ENCODE measurements at regions not wholly inside any gene's neighbourhood (a gene's known extent, or its start where the extent isn't known, plus 50 kb on each side); places are given as distances from the start of the nearest gene placed in this dataset.

DNA sequence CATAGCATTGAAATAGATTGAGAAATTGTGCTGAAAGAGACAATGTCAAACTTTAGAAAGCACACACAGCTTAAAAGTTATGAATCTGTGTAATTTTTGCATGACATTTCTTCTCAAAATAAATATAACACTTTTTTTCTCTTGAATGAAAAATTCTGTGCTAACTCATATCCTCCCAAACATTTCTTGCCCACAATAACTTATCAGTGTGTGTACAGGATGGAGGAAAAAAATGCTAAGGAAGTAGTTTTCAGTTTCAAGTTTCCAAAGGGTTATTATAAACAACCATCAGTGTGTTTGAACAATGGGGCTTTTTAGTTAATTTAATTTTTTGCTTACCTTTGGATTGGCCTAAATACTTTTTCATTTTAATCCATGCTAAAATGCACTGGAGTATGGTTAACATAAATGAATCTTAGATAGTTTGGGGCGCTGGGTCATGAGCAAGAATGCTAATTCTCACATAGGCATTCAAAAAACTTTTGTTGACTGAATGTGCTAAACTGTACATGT, 82.9 kb upstream of the ARHGAP20 start:
- TF ChIP-seq POLR2A (IDR thresholded peaks at IDR 0.05): no peak
- TF ChIP-seq, protein P1, sequence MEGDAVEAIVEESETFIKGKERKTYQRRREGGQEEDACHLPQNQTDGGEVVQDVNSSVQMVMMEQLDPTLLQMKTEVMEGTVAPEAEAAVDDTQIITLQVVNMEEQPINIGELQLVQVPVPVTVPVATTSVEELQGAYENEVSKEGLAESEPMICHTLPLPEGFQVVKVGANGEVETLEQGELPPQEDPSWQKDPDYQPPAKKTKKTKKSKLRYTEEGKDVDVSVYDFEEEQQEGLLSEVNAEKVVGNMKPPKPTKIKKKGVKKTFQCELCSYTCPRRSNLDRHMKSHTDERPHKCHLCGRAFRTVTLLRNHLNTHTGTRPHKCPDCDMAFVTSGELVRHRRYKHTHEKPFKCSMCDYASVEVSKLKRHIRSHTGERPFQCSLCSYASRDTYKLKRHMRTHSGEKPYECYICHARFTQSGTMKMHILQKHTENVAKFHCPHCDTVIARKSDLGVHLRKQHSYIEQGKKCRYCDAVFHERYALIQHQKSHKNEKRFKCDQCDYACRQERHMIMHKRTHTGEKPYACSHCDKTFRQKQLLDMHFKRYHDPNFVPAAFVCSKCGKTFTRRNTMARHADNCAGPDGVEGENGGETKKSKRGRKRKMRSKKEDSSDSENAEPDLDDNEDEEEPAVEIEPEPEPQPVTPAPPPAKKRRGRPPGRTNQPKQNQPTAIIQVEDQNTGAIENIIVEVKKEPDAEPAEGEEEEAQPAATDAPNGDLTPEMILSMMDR (IDR thresholded peaks at IDR 0.05): no peak
- DNase-seq: no peak
- Histone ChIP-seq H3K4me1 (replicated peaks in 1 of 2) (no peaks in the 10 kb centered on the region), H3K4me3 (no peak overlapping the region), H3K27me3 (no peaks in the 10 kb centered on the region), H3K36me3 (replicated peaks in 1 of 2) (no peaks in the 10 kb centered on the region), H3K27ac (no peak overlapping the region), H3K9me3 (replicated peaks in 1 of 3) (no peaks in the 10 kb centered on the region)
- intact Hi-C loops (cut with DNase I): no loop called here
- 88 to 92% (median 90%) methylated on average over 1 of the region's 1 CpG for WGBS, 4 donors

DNA sequence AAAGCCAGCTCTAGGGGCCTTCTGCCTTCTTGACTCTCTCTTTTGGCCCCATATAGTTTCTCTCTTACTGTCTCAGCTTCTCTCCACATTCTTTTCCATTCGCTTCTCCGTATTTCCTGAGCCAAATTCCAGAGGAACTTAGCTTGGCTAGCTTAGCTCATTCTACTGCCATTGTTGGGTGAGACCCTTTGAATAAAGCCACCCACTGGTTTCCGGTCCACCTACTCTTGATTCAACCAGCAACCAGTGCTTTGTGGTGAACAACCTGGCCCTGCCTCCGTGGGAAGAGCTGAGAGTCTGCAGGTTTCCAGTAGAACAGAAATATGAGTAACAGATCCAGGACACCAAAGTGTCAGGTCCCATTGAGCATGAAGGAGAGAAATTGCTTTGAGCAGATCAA, 81.3 kb upstream of the ARHGAP20 start:
- H3K27me3 ChIP-seq: no peaks in the 10 kb centered on the region
- 83 to 87% (median 87%) methylated on average over 4 of the region's 4 CpGs for WGBS, 4 donors
- H3K27ac ChIP-seq: no peak overlapping the region
- no peak overlapping the region for H3K4me3 ChIP-seq
- no peaks in the 10 kb centered on the region for H3K9me3 ChIP-seq (replicated peaks in 1 of 3)
- H3K36me3 ChIP-seq (replicated peaks in 1 of 2): no peaks in the 10 kb centered on the region
- TF ChIP-seq POLR2A (IDR thresholded peaks at IDR 0.05): no peak
- TF ChIP-seq, protein P1 (IDR thresholded peaks at IDR 0.05): no peak
- intact Hi-C loops (cut with DNase I): no loop called here
- H3K4me1 ChIP-seq (replicated peaks in 1 of 2): no peaks in the 10 kb centered on the region
- DNase-seq: no peak

DNA sequence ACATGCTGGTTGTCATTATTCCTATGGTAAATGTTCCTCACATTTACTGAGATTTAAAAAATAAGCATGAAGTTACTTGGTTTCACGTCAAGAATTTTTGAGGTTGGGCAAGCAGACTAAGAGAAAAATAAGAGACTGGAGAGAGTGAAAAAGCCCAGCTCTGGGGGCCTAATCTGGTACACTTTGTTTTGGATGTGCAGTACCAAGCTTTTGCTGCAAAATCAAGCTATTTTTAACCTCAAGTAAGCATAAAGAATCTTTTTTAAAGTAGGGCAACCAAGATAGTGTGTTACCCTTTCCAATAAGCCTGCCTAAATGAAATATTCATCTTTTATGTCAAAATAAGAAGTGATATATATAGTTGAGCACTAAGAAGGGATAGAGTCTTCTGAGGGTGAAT, 79.4 kb upstream of the ARHGAP20 start:
- WGBS, 4 donors: 42 to 64% (median 56%) methylated on average over 1 of the region's 1 CpG
- intact Hi-C loops (cut with DNase I): no loop called here

DNA sequence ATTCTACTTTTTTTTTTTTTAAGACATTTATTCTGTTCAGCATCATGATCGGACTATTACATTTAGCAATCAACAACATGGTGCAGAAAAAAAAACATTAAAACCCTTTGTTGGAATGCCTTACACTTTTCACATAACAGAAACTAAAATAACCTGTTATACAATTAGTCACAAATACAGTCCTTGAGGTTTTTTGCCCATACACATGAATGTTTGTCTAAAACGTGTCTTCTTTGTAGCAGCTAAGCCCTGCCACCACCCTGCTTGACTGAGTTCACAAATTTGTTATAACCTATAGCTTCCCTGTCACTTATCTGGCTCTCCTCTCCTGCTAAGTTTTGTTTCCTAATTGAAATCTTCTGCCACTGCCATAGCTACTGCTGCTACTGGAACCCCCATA, 75.4 kb upstream of the ARHGAP20 start:
- Histone ChIP-seq H3K4me3 (no peak overlapping the region), H3K27me3 (no peaks in the 10 kb centered on the region), H3K36me3 (replicated peaks in 1 of 2) (no peaks in the 10 kb centered on the region), H3K27ac (no peak overlapping the region), H3K4me1 (replicated peaks in 1 of 2) (no peaks in the 10 kb centered on the region), H3K9me3 (replicated peaks in 1 of 3) (no peaks in the 10 kb centered on the region)
- TF ChIP-seq, protein P1 (IDR thresholded peaks at IDR 0.05): no peak
- no peak for TF ChIP-seq POLR2A (IDR thresholded peaks at IDR 0.05)
- intact Hi-C loops (cut with DNase I): no loop called here
- no peak for DNase-seq
- 66 to 77% (median 70%) methylated on average over 2 of the region's 2 CpGs for WGBS, 4 donors

More for the DNA sequence above, 79.4 kb upstream of the ARHGAP20 start:
- Histone ChIP-seq H3K9me3 (replicated peaks in 1 of 3) (no peaks in the 10 kb centered on the region), H3K36me3 (replicated peaks in 1 of 2) (no peaks in the 10 kb centered on the region), H3K4me1 (replicated peaks in 1 of 2) (no peaks in the 10 kb centered on the region), H3K27ac (no peak overlapping the region), H3K4me3 (no peak overlapping the region), H3K27me3 (no peaks in the 10 kb centered on the region)
- DNase-seq: no peak
- TF ChIP-seq POLR2A (IDR thresholded peaks at IDR 0.05): no peak
- TF ChIP-seq, protein P1 (IDR thresholded peaks at IDR 0.05): no peak
